Type B pancreatic cell (in vitro differentiated cells): ENCODE measurements at regions not wholly inside any gene's neighbourhood (a gene's known extent, or its start where the extent isn't known, plus 50 kb on each side); places are given as distances from the start of the nearest gene placed in this dataset.

Experiments used
- DNase-seq: peaks from one replicate; pipeline ENCODE4 v3.0.0; 2021; ENCODE audit warnings: mixed read lengths; ENCODE audit not compliant: unreplicated experiment; ENCODE audit errors: extremely low spot score
- H3K27ac Mint-ChIP-seq: 2 replicates; pipeline ENCODE4 v1.8.0; 2021; ENCODE audit warnings: mild to moderate bottlenecking, mixed read lengths
- H3K27me3 Mint-ChIP-seq: 2 replicates; pipeline ENCODE4 v1.8.0; 2021; ENCODE audit warnings: mixed read lengths
- H3K36me3 Mint-ChIP-seq: 2 replicates; pipeline ENCODE4 v1.8.0; 2021; ENCODE audit warnings: mixed read lengths
- H3K4me1 Mint-ChIP-seq: one replicate; pipeline ENCODE4 v1.8.0; 2021; ENCODE audit warnings: mixed read lengths; ENCODE audit not compliant: unreplicated experiment
- H3K4me3 Mint-ChIP-seq: 2 replicates; pipeline ENCODE4 v1.8.0; 2021; ENCODE audit warnings: mild to moderate bottlenecking, mixed read lengths
- H3K9me3 Mint-ChIP-seq: 2 replicates; pipeline ENCODE4 v1.8.0; 2021; ENCODE audit warnings: mixed read lengths
- TF ChIP-seq, protein P1 (sequence below): fragments of 200-600 bp; sonication (generic); conservative IDR thresholded peaks from 2 replicates; pipeline ENCODE4 v1.5.0; 2021; ENCODE audit warnings: antibody characterized with exemption, mild to moderate bottlenecking

DNA sequence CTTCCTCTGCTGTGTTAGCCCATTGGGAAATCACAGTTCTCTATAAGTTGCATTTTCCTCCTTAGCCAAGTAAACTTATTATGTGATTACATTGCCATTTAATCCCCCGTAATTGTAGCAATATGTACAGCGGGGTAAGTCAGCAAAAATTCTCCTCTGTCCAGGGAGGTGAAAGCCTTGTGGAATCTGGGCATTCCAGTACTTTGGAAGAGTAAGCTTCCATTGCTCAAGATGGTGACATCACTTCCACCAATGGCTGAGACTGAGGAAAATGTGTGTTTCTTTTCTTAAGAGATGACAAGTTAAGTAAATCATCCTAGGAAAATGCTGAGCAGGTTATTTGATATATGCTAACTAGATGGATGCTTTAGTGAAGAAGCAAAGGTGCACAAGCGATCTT lies 436.7 kb downstream of the CETN3 start:
- DNase-seq = no peak
- no peaks in the 10 kb centered on the region for H3K9me3 Mint-ChIP-seq
- no peak overlapping the region for H3K4me3 Mint-ChIP-seq
- no peak overlapping the region for H3K27ac Mint-ChIP-seq
- H3K36me3 Mint-ChIP-seq = no peaks in the 10 kb centered on the region
- peaks cover 7% of the 10 kb centered on the region for H3K4me1 Mint-ChIP-seq
- TF ChIP-seq, protein P1, sequence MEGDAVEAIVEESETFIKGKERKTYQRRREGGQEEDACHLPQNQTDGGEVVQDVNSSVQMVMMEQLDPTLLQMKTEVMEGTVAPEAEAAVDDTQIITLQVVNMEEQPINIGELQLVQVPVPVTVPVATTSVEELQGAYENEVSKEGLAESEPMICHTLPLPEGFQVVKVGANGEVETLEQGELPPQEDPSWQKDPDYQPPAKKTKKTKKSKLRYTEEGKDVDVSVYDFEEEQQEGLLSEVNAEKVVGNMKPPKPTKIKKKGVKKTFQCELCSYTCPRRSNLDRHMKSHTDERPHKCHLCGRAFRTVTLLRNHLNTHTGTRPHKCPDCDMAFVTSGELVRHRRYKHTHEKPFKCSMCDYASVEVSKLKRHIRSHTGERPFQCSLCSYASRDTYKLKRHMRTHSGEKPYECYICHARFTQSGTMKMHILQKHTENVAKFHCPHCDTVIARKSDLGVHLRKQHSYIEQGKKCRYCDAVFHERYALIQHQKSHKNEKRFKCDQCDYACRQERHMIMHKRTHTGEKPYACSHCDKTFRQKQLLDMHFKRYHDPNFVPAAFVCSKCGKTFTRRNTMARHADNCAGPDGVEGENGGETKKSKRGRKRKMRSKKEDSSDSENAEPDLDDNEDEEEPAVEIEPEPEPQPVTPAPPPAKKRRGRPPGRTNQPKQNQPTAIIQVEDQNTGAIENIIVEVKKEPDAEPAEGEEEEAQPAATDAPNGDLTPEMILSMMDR = no peak
- peaks cover 4% of the 10 kb centered on the region for H3K27me3 Mint-ChIP-seq

DNA sequence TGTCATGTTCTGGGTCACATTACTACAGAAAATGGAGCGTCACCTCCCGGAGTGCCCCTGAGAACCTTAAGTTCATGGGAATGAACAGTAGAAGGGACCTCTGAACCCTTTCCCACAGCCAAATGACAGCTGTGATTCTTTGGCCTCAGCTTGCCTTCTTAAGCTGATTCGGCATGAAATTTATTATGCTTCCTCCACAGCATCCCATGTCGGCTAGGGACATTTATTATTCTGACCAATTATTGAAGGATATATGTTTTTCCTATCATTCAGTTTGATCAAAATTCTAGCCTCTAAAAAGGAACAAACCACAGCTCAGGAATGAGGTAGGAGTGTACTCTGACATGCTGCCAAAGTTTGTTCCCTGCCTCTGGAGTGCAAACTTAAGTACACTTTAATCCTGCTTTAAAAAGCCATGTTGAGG lies 440.6 kb downstream of the CETN3 start:
- Mint-ChIP-seq H3K4me1 (peaks cover 7% of the 10 kb centered on the region), H3K27ac (no peak overlapping the region), H3K4me3 (no peak overlapping the region), H3K27me3 (peaks cover 4% of the 10 kb centered on the region), H3K36me3 (no peaks in the 10 kb centered on the region), H3K9me3 (no peaks in the 10 kb centered on the region)
- no peak for DNase-seq
- TF ChIP-seq, protein P1 = no peak

DNA sequence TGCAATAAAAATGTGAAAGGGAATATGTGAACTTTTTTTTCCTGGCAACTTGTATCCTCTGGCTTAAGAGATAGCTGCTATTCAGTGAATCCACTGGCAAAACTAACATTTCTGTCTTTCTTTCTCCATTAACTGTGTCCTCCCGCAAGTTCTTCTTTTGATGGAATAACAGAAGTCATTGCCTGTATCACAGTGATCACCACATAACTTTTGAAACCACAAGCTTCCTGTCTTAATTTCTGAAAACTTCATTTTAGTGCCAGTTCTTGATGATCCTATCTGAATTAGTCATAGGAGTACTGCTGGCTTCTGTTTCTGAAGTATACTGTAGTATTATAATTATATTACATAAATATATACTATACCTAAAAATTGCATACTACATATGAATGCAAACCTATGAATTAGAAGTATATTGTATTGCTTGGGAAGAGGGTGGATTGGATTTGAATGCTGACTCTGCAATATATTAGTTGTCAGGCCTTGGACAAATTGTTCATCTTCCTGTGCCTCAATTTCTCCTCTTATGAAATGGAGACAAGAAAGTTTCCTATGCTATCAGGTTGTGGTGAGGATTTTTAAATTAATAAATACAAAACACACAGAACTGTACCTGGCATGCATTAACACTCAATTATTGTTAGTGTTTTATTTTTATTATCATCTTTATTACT lies 441.6 kb downstream of the CETN3 start:
- H3K9me3 Mint-ChIP-seq = no peaks in the 10 kb centered on the region
- TF ChIP-seq, protein P1 = no peak
- H3K27ac Mint-ChIP-seq = no peak overlapping the region
- H3K4me3 Mint-ChIP-seq = no peak overlapping the region
- H3K27me3 Mint-ChIP-seq = peaks cover 4% of the 10 kb centered on the region
- peaks cover 7% of the 10 kb centered on the region for H3K4me1 Mint-ChIP-seq
- no peak for DNase-seq
- H3K36me3 Mint-ChIP-seq = no peaks in the 10 kb centered on the region

DNA sequence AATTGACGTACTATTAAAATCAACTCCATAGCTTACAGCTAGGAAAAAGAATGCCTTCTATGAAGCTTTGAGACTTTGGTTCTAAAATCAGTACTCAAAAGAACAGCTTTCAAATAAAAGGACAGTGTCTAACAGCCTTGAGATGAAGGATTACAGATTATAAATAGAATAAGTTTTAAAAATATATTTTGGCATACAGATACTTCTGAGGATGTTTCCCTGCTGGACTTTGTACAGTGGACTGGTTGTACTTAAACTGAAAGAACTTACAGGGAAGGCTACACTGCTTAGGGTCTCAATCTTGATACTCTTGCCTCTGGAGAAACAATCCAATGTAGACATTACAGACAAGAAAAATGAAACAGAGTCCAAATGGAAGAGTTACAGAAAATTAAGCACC lies 452.7 kb downstream of the CETN3 start:
- Mint-ChIP-seq H3K4me1 (no peaks in the 10 kb centered on the region), H3K27me3 (no peaks in the 10 kb centered on the region), H3K27ac (no peak overlapping the region), H3K36me3 (no peaks in the 10 kb centered on the region), H3K4me3 (no peak overlapping the region), H3K9me3 (no peaks in the 10 kb centered on the region)
- no peak for DNase-seq
- TF ChIP-seq, protein P1 = no peak

DNA sequence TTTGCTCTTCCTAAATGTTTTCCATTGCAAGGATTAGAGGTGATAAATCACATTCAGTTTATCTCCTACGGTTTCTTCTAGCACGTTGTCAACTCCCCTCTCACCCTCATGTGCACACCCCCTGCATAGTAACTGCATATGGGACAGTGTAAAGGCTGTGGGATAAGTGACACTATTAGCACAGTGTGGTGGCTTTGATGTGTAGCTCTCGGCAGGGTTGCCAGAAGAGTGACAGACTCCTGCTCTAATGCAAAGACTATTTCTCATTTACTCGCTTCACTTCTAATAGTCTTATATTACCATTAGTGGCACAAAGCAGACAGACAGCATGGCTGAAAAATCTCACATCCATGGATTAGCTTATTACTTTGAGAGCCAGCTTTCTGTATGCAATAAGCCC lies 454.6 kb downstream of the CETN3 start:
- H3K9me3 Mint-ChIP-seq = no peaks in the 10 kb centered on the region
- H3K4me3 Mint-ChIP-seq = no peak overlapping the region
- no peaks in the 10 kb centered on the region for H3K36me3 Mint-ChIP-seq
- TF ChIP-seq, protein P1 = no peak
- no peaks in the 10 kb centered on the region for H3K27me3 Mint-ChIP-seq
- no peaks in the 10 kb centered on the region for H3K4me1 Mint-ChIP-seq
- H3K27ac Mint-ChIP-seq = no peak overlapping the region
- DNase-seq = no peak

DNA sequence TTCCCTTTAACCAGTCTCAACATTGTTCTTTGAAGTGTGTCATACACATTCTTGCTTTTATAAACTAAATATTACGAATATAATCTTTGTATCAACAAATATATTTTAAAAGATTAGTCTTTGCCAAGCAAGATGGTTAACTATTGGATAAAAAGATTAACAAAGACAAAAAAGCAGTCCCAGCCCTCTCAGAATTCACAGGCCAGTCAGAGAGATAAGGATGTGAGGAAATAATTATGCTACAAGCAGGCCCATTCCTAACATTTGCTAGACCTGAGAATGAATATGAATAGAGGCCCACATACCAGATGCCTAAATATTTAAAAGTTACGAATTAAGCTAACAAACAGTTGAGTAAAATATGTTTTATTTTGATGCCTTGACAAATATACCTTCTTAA lies 457.7 kb downstream of the CETN3 start:
- no peak for DNase-seq
- TF ChIP-seq, protein P1 = no peak
- H3K27ac Mint-ChIP-seq = no peak overlapping the region
- H3K4me1 Mint-ChIP-seq = no peaks in the 10 kb centered on the region
- no peaks in the 10 kb centered on the region for H3K36me3 Mint-ChIP-seq
- H3K9me3 Mint-ChIP-seq = no peaks in the 10 kb centered on the region
- H3K27me3 Mint-ChIP-seq = no peaks in the 10 kb centered on the region
- H3K4me3 Mint-ChIP-seq = no peak overlapping the region
